IMR-90 (cell line): ENCODE measurements at regions not wholly inside any gene's neighbourhood (a gene's known extent, or its start where the extent isn't known, plus 50 kb on each side); places are given as distances from the start of the nearest gene placed in this dataset.

Source experiments
- ATAC-seq: fragments of 200-7000 bp; cut with Tn5 transposase; 2 replicates; pipeline ENCODE4 v1.9.1; 2020; ENCODE audit warnings: low read depth, mild to moderate bottlenecking, moderate library complexity
- BruUV-seq: library from RNA; stranded (reverse); fragments of 400-500 nt; replicated peaks from 2 replicates; lab custom pipeline; 2021; lab: Mats Ljungman, UMichigan
- CTCF ChIA-PET: fragments of 300-600 bp; formaldehyde crosslinking; extraction: SDS; loops from one replicate; lab custom pipeline; 2021; ENCODE audit warnings: antibody characterized with exemption; lab: Yijun Ruan, JAX
- POLR2A ChIA-PET: fragments of 300-600 bp; sonication (Branson Sonifier 250); formaldehyde crosslinking; loops from one replicate; lab custom pipeline; 2022; ENCODE audit warnings: antibody characterized with exemption; ENCODE audit not compliant: unreplicated experiment; lab: Charles Lee
- DNase-seq: peaks from one replicate; pipeline ENCODE4 v3.0.0; 2013
- H2AFZ ChIP-seq: replicated peaks from 2 replicates; pipeline ENCODE3; 2013; ENCODE audit warnings: low read length, mild to moderate bottlenecking; ENCODE audit not compliant: poor library complexity
- H2AK5ac ChIP-seq: 2 replicates; pipeline ENCODE4 v1.6.1; 2013; ENCODE audit warnings: low read depth, low read length, inconsistent platforms
- H2AK9ac ChIP-seq: replicated peaks from 2 replicates; pipeline ENCODE3; 2013; ENCODE audit warnings: mild to moderate bottlenecking, low read depth, low read length, moderate library complexity; ENCODE audit not compliant: poor library complexity
- H2BK120ac ChIP-seq: 2 replicates; pipeline ENCODE4 v1.6.1; 2013; ENCODE audit warnings: low read depth, low read length, inconsistent platforms
- H2BK15ac ChIP-seq: 3 replicates; pipeline ENCODE4 v1.6.1; 2013; ENCODE audit warnings: low read depth, low read length, inconsistent platforms
- H2BK20ac ChIP-seq: 2 replicates; pipeline ENCODE4 v1.6.1; 2013; ENCODE audit warnings: low read depth, mild to moderate bottlenecking, inconsistent platforms, low read length, moderate library complexity
- H2BK5ac ChIP-seq: 2 replicates; pipeline ENCODE4 v1.6.1; 2013; ENCODE audit warnings: mild to moderate bottlenecking, low read depth, low read length, inconsistent platforms; ENCODE audit not compliant: poor library complexity, severe bottlenecking
- H3K14ac ChIP-seq: replicated peaks from 2 replicates; pipeline ENCODE4 v1.6.1; 2013; ENCODE audit warnings: low read depth, low read length, inconsistent platforms
- H3K18ac ChIP-seq: 2 replicates; pipeline ENCODE4 v1.6.1; 2013; ENCODE audit warnings: low read depth, low read length, control low read depth
- H3K23ac ChIP-seq: 2 replicates; pipeline ENCODE4 v1.6.1; 2013; ENCODE audit warnings: low read depth, low read length, inconsistent platforms
- H3K27ac ChIP-seq: 2 replicates; pipeline ENCODE4 v1.5.1; 2013; ENCODE audit warnings: mild to moderate bottlenecking, control low read depth, low read length; ENCODE audit not compliant: insufficient read depth
- H3K27me3 ChIP-seq: 2 replicates; pipeline ENCODE4 v1.6.1; 2013; ENCODE audit warnings: low read length; ENCODE audit not compliant: control insufficient read depth, insufficient read depth
- H3K36me3 ChIP-seq: 2 replicates; pipeline ENCODE4 v1.6.1; 2013; ENCODE audit warnings: low read length, mixed read lengths; ENCODE audit not compliant: control insufficient read depth, insufficient read depth
- H3K4ac ChIP-seq: 2 replicates; pipeline ENCODE4 v1.6.1; 2013; ENCODE audit warnings: low read depth, low read length, inconsistent platforms
- H3K4me1 ChIP-seq: 2 replicates; pipeline ENCODE4 v1.6.1; 2013; ENCODE audit warnings: low read length, mixed read lengths; ENCODE audit not compliant: control insufficient read depth, insufficient read depth
- H3K4me2 ChIP-seq: 2 replicates; pipeline ENCODE4 v1.6.1; 2013; ENCODE audit warnings: low read depth, mild to moderate bottlenecking, control low read depth, low read length, moderate library complexity
- H3K4me3 ChIP-seq: 2 replicates; pipeline ENCODE4 v1.5.1; 2013; ENCODE audit warnings: low read depth, mild to moderate bottlenecking, control low read depth, low read length, moderate library complexity; ENCODE audit not compliant: insufficient read depth
- H3K56ac ChIP-seq: 2 replicates; pipeline ENCODE4 v1.6.1; 2013; ENCODE audit warnings: low read length, inconsistent platforms; ENCODE audit not compliant: insufficient read depth; ENCODE audit errors: extremely low read depth
- H3K79me1 ChIP-seq, 2 experiments: 2 replicates each; pipeline ENCODE4 v1.6.1; 2013; ENCODE audit warnings: low read length in 2 of 2, inconsistent platforms in 1 of 2, low read depth in 1 of 2
- H3K9ac ChIP-seq: 2 replicates; pipeline ENCODE4 v1.6.1; 2013; ENCODE audit warnings: low read depth, low read length, control low read depth
- H3K9me1 ChIP-seq: 2 replicates; pipeline ENCODE4 v1.6.1; 2013; ENCODE audit warnings: low read length, inconsistent platforms; ENCODE audit not compliant: insufficient read depth
- H3K9me3 ChIP-seq: 2 replicates; pipeline ENCODE4 v1.6.1; 2013; ENCODE audit warnings: low read length; ENCODE audit not compliant: control insufficient read depth, insufficient read depth
- H4K20me1 ChIP-seq: 2 replicates; pipeline ENCODE4 v1.6.1; 2013; ENCODE audit warnings: low read length, inconsistent platforms; ENCODE audit not compliant: insufficient read depth
- H4K5ac ChIP-seq: 2 replicates; pipeline ENCODE4 v1.6.1; 2013; ENCODE audit warnings: mild to moderate bottlenecking, low read depth, low read length, control low read depth
- H4K8ac ChIP-seq, 2 experiments: 2 replicates each; pipeline ENCODE4 v1.6.1; 2013; ENCODE audit warnings: low read depth in 2 of 2, low read length in 2 of 2, control low read depth in 1 of 2, inconsistent platforms in 1 of 2
- H4K91ac ChIP-seq: 2 replicates; pipeline ENCODE4 v1.6.1; 2013; ENCODE audit warnings: low read depth, low read length, inconsistent platforms; ENCODE audit not compliant: insufficient read depth
- BHLHE40 ChIP-seq: fragments of 150-350 bp; IDR thresholded peaks from 2 replicates; pipeline ENCODE4 v1.6.1; 2016; ENCODE audit warnings: mild to moderate bottlenecking, low read depth, low read length
- CEBPB ChIP-seq: IDR thresholded peaks from 2 replicates; pipeline ENCODE4 v1.6.1; 2012; ENCODE audit warnings: low read depth, low read length, improper control_type of control experiment
- MXI1 ChIP-seq: IDR thresholded peaks from 2 replicates; pipeline ENCODE4 v1.6.1; 2012; ENCODE audit warnings: low read depth, mild to moderate bottlenecking, low read length, moderate library complexity, borderline replicate concordance
- RCOR1 ChIP-seq: IDR thresholded peaks from 2 replicates; pipeline ENCODE4 v1.6.1; 2012; ENCODE audit warnings: mild to moderate bottlenecking, low read length, improper control_type of control experiment; ENCODE audit not compliant: insufficient replicate concordance
- SMC3 ChIP-seq: fragments of 150-350 bp; IDR thresholded peaks from 2 replicates; pipeline ENCODE4 v1.6.1; 2016; ENCODE audit warnings: low read depth, mild to moderate bottlenecking, antibody characterized with exemption, low read length, moderate library complexity
- WGBS, 2 experiments: methylation state at CpG; one replicate each; pipeline versions ENCODE4 v1.1.5 to v1.1.7; 2013; ENCODE audit warnings: missing lambda C conversion rate in 2 of 2; ENCODE audit not compliant: insufficient read length in 1 of 2; ENCODE audit errors: extremely low coverage in 2 of 2; 5-methylcytosine and 5-hydroxymethylcytosine counted together
- dilution Hi-C: fragments of 300-500 bp; cut with HindIII; formaldehyde crosslinking; loops from one replicate; pipeline ENCODE4 v1.14.3; 2018; ENCODE audit warnings: low sequenced_read_pairs; ENCODE audit not compliant: unreplicated experiment
- in situ Hi-C: fragments of 300-500 bp; cut with MboI; formaldehyde crosslinking; loops from 3 replicates; pipeline ENCODE4 v1.14.3; 2019; ENCODE audit warnings: low sequenced_read_pairs, inconsistent platforms, mixed read lengths
- intact Hi-C: fragments of 100-400 bp; cut with micrococcal nuclease; formaldehyde crosslinking; loops from 2 replicates; pipeline ENCODE4 v1.10.0; 2022

DNA sequence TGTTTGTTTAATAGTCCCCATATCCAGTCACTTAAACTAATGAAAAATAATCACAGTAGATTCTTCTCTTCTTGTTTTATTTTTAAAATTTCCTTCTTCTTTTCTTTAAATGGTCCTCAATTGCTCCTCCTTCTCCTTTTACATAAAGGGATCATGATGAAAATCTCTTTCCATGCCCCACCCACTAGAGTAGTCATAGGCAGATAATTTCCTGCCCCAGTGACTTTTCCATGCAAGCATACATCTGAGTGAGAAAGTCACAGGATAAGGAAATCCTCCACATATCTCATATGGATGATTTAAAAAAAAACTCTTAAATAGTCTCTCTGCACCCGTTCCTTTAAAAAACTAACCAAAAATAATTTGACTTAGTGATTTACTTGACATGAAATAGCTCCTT is 552.3 kb upstream of the SETBP1 start:
- H3K4me2 ChIP-seq = no peak overlapping the region
- CTCF ChIA-PET = interaction anchor here (0.9 kb wide), 1 partner anchor 16 kb away, joined by 3 read pairs; no protein-coding TSS in a partner anchor

More for the DNA sequence above, 552.3 kb upstream of the SETBP1 start:
- H4K20me1 ChIP-seq = no peaks in the 10 kb centered on the region
- H3K4ac ChIP-seq = no peak overlapping the region
- no peak overlapping the region for H4K8ac ChIP-seq
- POLR2A ChIA-PET = no interaction called here
- no peaks in the 10 kb centered on the region for H3K27me3 ChIP-seq
- no peak overlapping the region for H2AK9ac ChIP-seq
- no peaks in the 10 kb centered on the region for H3K9me1 ChIP-seq
- in situ Hi-C loops = loop anchor here (25.0 kb wide), 1 partner anchor 759 kb away; no protein-coding TSS in a partner anchor
- no peak overlapping the region for H4K5ac ChIP-seq
- dilution Hi-C loops = no loop called here
- H2AFZ ChIP-seq = no peak overlapping the region
- no peak overlapping the region for H2BK15ac ChIP-seq
- H3K36me3 ChIP-seq = no peaks in the 10 kb centered on the region
- H3K9me3 ChIP-seq = no peaks in the 10 kb centered on the region
- no peak overlapping the region for H3K23ac ChIP-seq
- no peak overlapping the region for H2BK120ac ChIP-seq
- no peaks in the 10 kb centered on the region for H3K79me1 ChIP-seq
- no peak overlapping the region for H3K56ac ChIP-seq
- H2BK5ac ChIP-seq = no peak overlapping the region
- H2BK20ac ChIP-seq = no peak overlapping the region
- no peak overlapping the region for H3K4me3 ChIP-seq
- no peak overlapping the region for H3K18ac ChIP-seq
- H3K14ac ChIP-seq = no peak overlapping the region
- intact Hi-C loops = no loop called here
- H4K91ac ChIP-seq = no peak overlapping the region
- no CpG with 5 or more reads among the region's 1 CpG for WGBS, 2 experiments
- no TSS peak for BruUV-seq
- H3K4me1 ChIP-seq = no peaks in the 10 kb centered on the region
- no peak overlapping the region for H3K9ac ChIP-seq
- DNase-seq (peak; percentile 8), ATAC-seq (no peak)
- no peak overlapping the region for H2AK5ac ChIP-seq
- no peak overlapping the region for H3K27ac ChIP-seq
- TF ChIP-seq CEBPB = no peak
- TF ChIP-seq SMC3 = no peak
- no peak for TF ChIP-seq RCOR1
- TF ChIP-seq MXI1 = no peak
- no peak for TF ChIP-seq BHLHE40
